ENCODE measurements at regions not wholly inside any gene's neighbourhood (a gene's known extent, or its start where the extent isn't known, plus 50 kb on each side); places are given as distances from the start of the nearest gene placed in this dataset.

GRCh38 chr20:6469695-6470094 lies 297.8 kb upstream of the BMP2 start:
- Mint-ChIP-seq H3K4me1 (ENCODE audit: low read depth) (no peaks in the 10 kb centered on the region), H3K27ac (no peak overlapping the region), H3K9me3 (peaks cover 3% of the 10 kb centered on the region), H3K36me3 (ENCODE audit: low read depth) (no peaks in the 10 kb centered on the region), H3K27me3 (no peaks in the 10 kb centered on the region), H3K4me3 (no peak overlapping the region)

- Mint-ChIP-seq H3K9me3 (peaks cover 3% of the 10 kb centered on the region), H3K4me3 (no peak overlapping the region), H3K4me1 (ENCODE audit: low read depth) (no peaks in the 10 kb centered on the region), H3K36me3 (ENCODE audit: low read depth) (no peaks in the 10 kb centered on the region), H3K27me3 (no peaks in the 10 kb centered on the region), H3K27ac (no peak overlapping the region)
Observed at GRCh38 chr20:6468423-6469116, 298.9 kb upstream of the BMP2 start.

- Mint-ChIP-seq H3K4me1 (ENCODE audit: low read depth) (no peaks in the 10 kb centered on the region), H3K36me3 (ENCODE audit: low read depth) (no peaks in the 10 kb centered on the region), H3K4me3 (no peak overlapping the region), H3K27me3 (no peaks in the 10 kb centered on the region), H3K27ac (no peak overlapping the region), H3K9me3 (peaks cover 3% of the 10 kb centered on the region)
Observed at GRCh38 chr20:6467562-6467961, 299.9 kb upstream of the BMP2 start.

GRCh38 chr20:6466075-6466810 lies 301.2 kb upstream of the BMP2 start:
- Mint-ChIP-seq H3K4me1 (ENCODE audit: low read depth) (no peaks in the 10 kb centered on the region), H3K9me3 (peaks cover 3% of the 10 kb centered on the region), H3K27ac (no peak overlapping the region), H3K36me3 (ENCODE audit: low read depth) (no peaks in the 10 kb centered on the region), H3K27me3 (no peaks in the 10 kb centered on the region), H3K4me3 (no peak overlapping the region)

- Mint-ChIP-seq H3K27me3 (no peaks in the 10 kb centered on the region), H3K4me1 (ENCODE audit: low read depth) (no peaks in the 10 kb centered on the region), H3K9me3 (peaks cover 9% of the 10 kb centered on the region), H3K27ac (no peak overlapping the region), H3K4me3 (no peak overlapping the region), H3K36me3 (ENCODE audit: low read depth) (no peaks in the 10 kb centered on the region)
Observed at GRCh38 chr20:6450841-6451240, 316.6 kb upstream of the BMP2 start.

- H3K36me3 Mint-ChIP-seq (ENCODE audit: low read depth): no peaks in the 10 kb centered on the region
- no peaks in the 10 kb centered on the region for H3K9me3 Mint-ChIP-seq
- H3K27me3 Mint-ChIP-seq: no peaks in the 10 kb centered on the region
- no peak overlapping the region for H3K27ac Mint-ChIP-seq
- H3K4me3 Mint-ChIP-seq: no peak overlapping the region
- no peaks in the 10 kb centered on the region for H3K4me1 Mint-ChIP-seq (ENCODE audit: low read depth)
Observed at GRCh38 chr20:6440443-6440799, 317.6 kb upstream of the FERMT1 start.

GRCh38 chr20:6439737-6440442 lies 317.1 kb upstream of the FERMT1 start:
- no peak overlapping the region for H3K27ac Mint-ChIP-seq
- no peaks in the 10 kb centered on the region for H3K36me3 Mint-ChIP-seq (ENCODE audit: low read depth)
- no peaks in the 10 kb centered on the region for H3K9me3 Mint-ChIP-seq
- no peak overlapping the region for H3K4me3 Mint-ChIP-seq
- no peaks in the 10 kb centered on the region for H3K4me1 Mint-ChIP-seq (ENCODE audit: low read depth)
- H3K27me3 Mint-ChIP-seq: no peaks in the 10 kb centered on the region

GRCh38 chr20:6434131-6434530 lies 311.3 kb upstream of the FERMT1 start:
- no peaks in the 10 kb centered on the region for H3K4me1 Mint-ChIP-seq (ENCODE audit: low read depth)
- no peaks in the 10 kb centered on the region for H3K9me3 Mint-ChIP-seq
- H3K4me3 Mint-ChIP-seq: no peak overlapping the region
- peaks cover 3% of the 10 kb centered on the region for H3K27me3 Mint-ChIP-seq
- H3K36me3 Mint-ChIP-seq (ENCODE audit: low read depth): no peaks in the 10 kb centered on the region
- peak overlapping the region; percentile 11 for H3K27ac Mint-ChIP-seq

- Mint-ChIP-seq H3K4me1 (ENCODE audit: low read depth) (no peaks in the 10 kb centered on the region), H3K4me3 (no peak overlapping the region), H3K27me3 (peaks cover 3% of the 10 kb centered on the region), H3K27ac (no peak overlapping the region), H3K9me3 (no peaks in the 10 kb centered on the region), H3K36me3 (ENCODE audit: low read depth) (no peaks in the 10 kb centered on the region)
Observed at GRCh38 chr20:6430381-6430780, 307.6 kb upstream of the FERMT1 start.

- Mint-ChIP-seq H3K9me3 (no peaks in the 10 kb centered on the region), H3K27ac (no peak overlapping the region), H3K4me1 (ENCODE audit: low read depth) (no peaks in the 10 kb centered on the region), H3K27me3 (no peaks in the 10 kb centered on the region), H3K4me3 (no peak overlapping the region), H3K36me3 (ENCODE audit: low read depth) (no peaks in the 10 kb centered on the region)
Observed at GRCh38 chr20:6426287-6426891, 303.6 kb upstream of the FERMT1 start.

- Mint-ChIP-seq H3K4me3 (no peak overlapping the region), H3K27me3 (peaks cover 3% of the 10 kb centered on the region), H3K4me1 (ENCODE audit: low read depth) (no peaks in the 10 kb centered on the region), H3K36me3 (ENCODE audit: low read depth) (no peaks in the 10 kb centered on the region), H3K9me3 (no peaks in the 10 kb centered on the region), H3K27ac (no peak overlapping the region)
Observed at GRCh38 chr20:6421321-6422248, 298.8 kb upstream of the FERMT1 start.

GRCh38 chr20:6420336-6420735 lies 297.5 kb upstream of the FERMT1 start:
- no peak overlapping the region for H3K27ac Mint-ChIP-seq
- H3K9me3 Mint-ChIP-seq: no peaks in the 10 kb centered on the region
- H3K36me3 Mint-ChIP-seq (ENCODE audit: low read depth): no peaks in the 10 kb centered on the region
- no peak overlapping the region for H3K4me3 Mint-ChIP-seq
- no peaks in the 10 kb centered on the region for H3K4me1 Mint-ChIP-seq (ENCODE audit: low read depth)
- H3K27me3 Mint-ChIP-seq: peaks cover 3% of the 10 kb centered on the region

- Mint-ChIP-seq H3K27ac (no peak overlapping the region), H3K9me3 (no peaks in the 10 kb centered on the region), H3K4me3 (no peak overlapping the region), H3K27me3 (peaks cover 3% of the 10 kb centered on the region), H3K4me1 (ENCODE audit: low read depth) (no peaks in the 10 kb centered on the region), H3K36me3 (ENCODE audit: low read depth) (no peaks in the 10 kb centered on the region)
Observed at GRCh38 chr20:6418732-6419131, 295.9 kb upstream of the FERMT1 start.

- Mint-ChIP-seq H3K9me3 (no peaks in the 10 kb centered on the region), H3K27ac (no peak overlapping the region), H3K4me1 (ENCODE audit: low read depth) (no peaks in the 10 kb centered on the region), H3K27me3 (peaks cover 3% of the 10 kb centered on the region), H3K4me3 (no peak overlapping the region), H3K36me3 (ENCODE audit: low read depth) (no peaks in the 10 kb centered on the region)
Observed at GRCh38 chr20:6416371-6416770, 293.5 kb upstream of the FERMT1 start.
